B cell (primary cell): ENCODE measurements at regions not wholly inside any gene's neighbourhood (a gene's known extent, or its start where the extent isn't known, plus 50 kb on each side); places are given as distances from the start of the nearest gene placed in this dataset.

Experiments used
- ATAC-seq: fragments of 200-7000 bp; cut with Tn5 transposase; one replicate; pipeline ENCODE4 v1.10.0; 2021; ENCODE audit warnings: low read depth, mild to moderate bottlenecking, moderate number of reproducible peaks, moderate library complexity
- CTCF ChIA-PET: fragments of 350-600 bp; sonication (Branson Sonifier 250); formaldehyde crosslinking; loops from one replicate; lab custom pipeline; 2021; ENCODE audit warnings: antibody characterized with exemption, inconsistent platforms; lab: Charles Lee
- POLR2A ChIA-PET: fragments of 350-600 bp; sonication (Branson Sonifier 250); formaldehyde crosslinking; loops from one replicate; lab custom pipeline; 2021; ENCODE audit warnings: antibody characterized with exemption; lab: Charles Lee
- DNase-seq: peaks from one replicate; pipeline ENCODE4 v3.0.0; 2013
- H2AFZ ChIP-seq: 2 replicates; pipeline ENCODE4 v1.6.1; 2012; ENCODE audit warnings: mild to moderate bottlenecking, low read depth, low read length; ENCODE audit not compliant: insufficient read depth, poor library complexity, severe bottlenecking
- H3K27ac ChIP-seq, 2 donors: 1 replicate in 1 of 2; 2 replicates in 1 of 2; pipeline ENCODE4 v1.5.1; 2012 to 2013; ENCODE audit warnings: low read length in 2 of 2, mild to moderate bottlenecking in 2 of 2, moderate library complexity in 1 of 2
- H3K27me3 ChIP-seq, 4 experiments: fragments of 200-600 bp in 1 of 4; sonication (generic) in 1 of 4; replicated peaks in 1 of 4; 1 replicate in 2 of 4; 2 replicates in 2 of 4; pipeline versions ENCODE4 v1.6.1 to v1.7.0; 2013 to 2016; ENCODE audit warnings: low read length in 3 of 4, mild to moderate bottlenecking in 2 of 4, mixed read lengths in 1 of 4, moderate library complexity in 1 of 4; ENCODE audit not compliant: insufficient read depth in 4 of 4, control insufficient read depth in 3 of 4; ENCODE audit errors: control extremely low read depth in 1 of 4
- H3K36me3 ChIP-seq, 2 experiments: replicated peaks in 1 of 2; 1 replicate in 1 of 2; 2 replicates in 1 of 2; pipeline versions ENCODE4 v1.6.1 to v1.7.1; 2013; ENCODE audit warnings: low read length in 1 of 2; ENCODE audit not compliant: insufficient read depth in 2 of 2, control insufficient read depth in 1 of 2; ENCODE audit errors: control extremely low read depth in 1 of 2, extremely low read depth in 1 of 2
- H3K4me1 ChIP-seq, 2 donors: fragments of 200-600 bp in 1 of 2; sonication (generic) in 1 of 2; 1 replicate in 1 of 2; 2 replicates in 1 of 2; pipeline versions ENCODE4 v1.5.1 to v1.6.1; 2013 to 2017; ENCODE audit warnings: low read length in 2 of 2; ENCODE audit not compliant: control insufficient read depth in 2 of 2, insufficient read depth in 2 of 2
- H3K4me2 ChIP-seq: replicated peaks from 2 replicates; pipeline ENCODE3; 2012; ENCODE audit warnings: mild to moderate bottlenecking, low read depth, low read length; ENCODE audit not compliant: poor library complexity, severe bottlenecking
- H3K4me3 ChIP-seq, 5 experiments: fragments of 200-600 bp in 1 of 5; sonication (generic) in 1 of 5; 1 replicate in 3 of 5; 2 replicates in 2 of 5; pipeline versions ENCODE4 v1.5.1 to v1.7.0; 2011 to 2016; ENCODE audit warnings: low read length in 4 of 5, mild to moderate bottlenecking in 4 of 5, low read depth in 2 of 5, control low read depth in 1 of 5, moderate library complexity in 1 of 5; ENCODE audit not compliant: insufficient read depth in 1 of 5; ENCODE audit errors: control extremely low read depth in 1 of 5, extremely low read depth in 1 of 5
- H3K79me2 ChIP-seq: fragments of 200-600 bp; sonication (generic); one replicate; pipeline ENCODE4 v1.6.0; 2016; ENCODE audit warnings: low read length; ENCODE audit not compliant: control insufficient read depth, insufficient read depth
- H3K9ac ChIP-seq: fragments of 200-600 bp; sonication (generic); 2 replicates; pipeline ENCODE4 v1.6.1; 2017; ENCODE audit warnings: mild to moderate bottlenecking, low read length, moderate library complexity
- H3K9me3 ChIP-seq, 3 donors: one replicate each; pipeline versions ENCODE4 v1.6.1 to v1.7.1; 2013; ENCODE audit warnings: low read length in 2 of 3; ENCODE audit not compliant: control insufficient read depth in 2 of 3, insufficient read depth in 1 of 3; ENCODE audit errors: control extremely low read depth in 1 of 3
- H4K20me1 ChIP-seq: 2 replicates; pipeline ENCODE4 v1.6.0; 2012; ENCODE audit warnings: mild to moderate bottlenecking, low read length; ENCODE audit not compliant: insufficient read depth, control insufficient read depth, poor library complexity, severe bottlenecking
- H3K27ac Mint-ChIP-seq: one replicate; pipeline ENCODE4 v1.8.0; 2021; ENCODE audit warnings: mixed read lengths
- H3K27me3 Mint-ChIP-seq: one replicate; pipeline ENCODE4 v1.8.0; 2021; ENCODE audit warnings: mixed read lengths
- H3K4me1 Mint-ChIP-seq: one replicate; pipeline ENCODE4 v1.8.0; 2021; ENCODE audit warnings: mixed read lengths
- H3K4me3 Mint-ChIP-seq: one replicate; pipeline ENCODE4 v1.8.0; 2021; ENCODE audit warnings: mixed read lengths
- H3K9me3 Mint-ChIP-seq: one replicate; pipeline ENCODE4 v1.8.0; 2022; ENCODE audit warnings: mixed read lengths; ENCODE audit not compliant: insufficient read depth
- EZH2 ChIP-seq: IDR thresholded peaks from 2 replicates; pipeline ENCODE4 v1.6.1; 2012; ENCODE audit warnings: borderline replicate concordance, low read depth, mild to moderate bottlenecking, moderate library complexity, low read length; ENCODE audit not compliant: insufficient read depth, poor library complexity, severe bottlenecking
- WGBS: methylation state at CpG from one replicate; pipeline ENCODE4 v1.1.5; 2013; ENCODE audit warnings: missing lambda C conversion rate; ENCODE audit not compliant: insufficient coverage; 5-methylcytosine and 5-hydroxymethylcytosine counted together
- intact Hi-C: fragments of 100-400 bp; cut with micrococcal nuclease; formaldehyde crosslinking; loops from one replicate; pipeline ENCODE4 v1.10.0; 2022
- TF ChIP-seq, protein P1 (sequence below): fragments of 200-600 bp; IDR thresholded peaks from one replicate; pipeline ENCODE4 v1.8.0; 2022; ENCODE audit warnings: antibody characterized with exemption, mild to moderate bottlenecking

DNA sequence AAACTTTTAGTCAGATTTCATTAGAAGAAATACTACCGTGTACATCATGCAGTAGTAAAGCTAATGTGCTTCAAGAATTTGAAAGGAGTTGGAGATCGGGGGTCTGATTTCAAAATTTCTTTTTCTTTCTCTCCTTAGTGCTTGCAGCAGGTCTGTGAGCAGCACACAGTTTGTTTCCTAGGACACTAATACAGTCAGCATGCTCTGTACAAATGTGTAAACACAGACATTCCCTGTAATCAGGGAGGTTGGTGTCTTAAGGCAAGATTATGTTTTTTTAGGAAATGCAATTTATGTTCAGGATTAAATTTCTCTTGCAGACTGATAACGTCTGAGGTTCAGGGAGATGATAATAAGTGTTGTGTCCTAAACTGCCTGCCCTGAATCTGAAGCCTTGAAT is 142.7 kb downstream of the ALX1 start:
- TF ChIP-seq, protein P1, sequence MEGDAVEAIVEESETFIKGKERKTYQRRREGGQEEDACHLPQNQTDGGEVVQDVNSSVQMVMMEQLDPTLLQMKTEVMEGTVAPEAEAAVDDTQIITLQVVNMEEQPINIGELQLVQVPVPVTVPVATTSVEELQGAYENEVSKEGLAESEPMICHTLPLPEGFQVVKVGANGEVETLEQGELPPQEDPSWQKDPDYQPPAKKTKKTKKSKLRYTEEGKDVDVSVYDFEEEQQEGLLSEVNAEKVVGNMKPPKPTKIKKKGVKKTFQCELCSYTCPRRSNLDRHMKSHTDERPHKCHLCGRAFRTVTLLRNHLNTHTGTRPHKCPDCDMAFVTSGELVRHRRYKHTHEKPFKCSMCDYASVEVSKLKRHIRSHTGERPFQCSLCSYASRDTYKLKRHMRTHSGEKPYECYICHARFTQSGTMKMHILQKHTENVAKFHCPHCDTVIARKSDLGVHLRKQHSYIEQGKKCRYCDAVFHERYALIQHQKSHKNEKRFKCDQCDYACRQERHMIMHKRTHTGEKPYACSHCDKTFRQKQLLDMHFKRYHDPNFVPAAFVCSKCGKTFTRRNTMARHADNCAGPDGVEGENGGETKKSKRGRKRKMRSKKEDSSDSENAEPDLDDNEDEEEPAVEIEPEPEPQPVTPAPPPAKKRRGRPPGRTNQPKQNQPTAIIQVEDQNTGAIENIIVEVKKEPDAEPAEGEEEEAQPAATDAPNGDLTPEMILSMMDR = no peak
- no peak for TF ChIP-seq EZH2
- Histone ChIP-seq H2AFZ (no peak overlapping the region), H3K4me2 (no peak overlapping the region), H3K9me3 (peaks cover 0 to 1% (median 0%) of the 10 kb centered on the region in 3 donors), H3K4me1 (no peaks in the 10 kb centered on the region), H4K20me1 (no peaks in the 10 kb centered on the region), H3K27me3 (no peaks in the 10 kb centered on the region), H3K4me3 (no peak overlapping the region), H3K27ac (no peak overlapping the region), H3K9ac (no peak overlapping the region), H3K36me3 (no peaks in the 10 kb centered on the region), H3K79me2 (no peaks in the 10 kb centered on the region)
- no peak overlapping the region for H3K27ac Mint-ChIP-seq
- ChIA-PET CTCF (no interaction called here), POLR2A (no interaction called here)
- no CpG with 5 or more reads among the region's 3 CpGs for WGBS
- no peaks in the 10 kb centered on the region for H3K9me3 Mint-ChIP-seq
- H3K4me1 Mint-ChIP-seq = peaks cover 6% of the 10 kb centered on the region
- H3K27me3 Mint-ChIP-seq = peaks cover 6% of the 10 kb centered on the region
- no peak overlapping the region for H3K4me3 Mint-ChIP-seq
- no peak for ATAC-seq
- intact Hi-C loops = no loop called here
- no peak for DNase-seq

DNA sequence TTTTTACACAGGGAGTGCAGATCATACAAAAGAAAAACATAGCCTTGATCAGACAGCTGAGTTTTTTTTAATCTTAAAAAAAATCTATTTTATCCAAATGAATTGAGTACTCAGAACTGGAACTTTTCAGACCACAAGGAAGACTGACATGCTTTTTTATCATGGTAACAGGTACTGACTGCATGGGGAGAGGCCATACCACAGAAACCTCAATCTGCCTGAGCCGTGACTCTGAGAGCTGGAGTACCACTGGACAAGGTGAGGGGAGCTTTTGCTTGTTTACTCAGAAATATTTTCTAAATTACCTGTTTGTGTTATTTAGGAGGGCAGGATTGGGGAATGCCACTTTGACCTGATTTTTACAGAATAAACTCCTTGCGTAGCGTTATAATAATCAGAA is 143.9 kb downstream of the ALX1 start:
- Mint-ChIP-seq H3K27ac (no peak overlapping the region), H3K9me3 (no peaks in the 10 kb centered on the region), H3K27me3 (peaks cover 6% of the 10 kb centered on the region), H3K4me3 (no peak overlapping the region), H3K4me1 (peaks cover 7% of the 10 kb centered on the region)
- Histone ChIP-seq H3K36me3 (no peaks in the 10 kb centered on the region), H3K4me1 (no peaks in the 10 kb centered on the region), H3K9me3 (peaks cover 0 to 1% (median 0%) of the 10 kb centered on the region in 3 donors), H2AFZ (no peak overlapping the region), H3K27me3 (no peaks in the 10 kb centered on the region), H3K9ac (no peak overlapping the region), H3K4me2 (no peak overlapping the region), H4K20me1 (no peaks in the 10 kb centered on the region), H3K27ac (no peak overlapping the region), H3K4me3 (no peak overlapping the region), H3K79me2 (no peaks in the 10 kb centered on the region)
- TF ChIP-seq, protein P1 = peak; percentile 7
- TF ChIP-seq EZH2 = no peak
- WGBS = 100% methylated on average over 2 of the region's 3 CpGs
- CTCF ChIA-PET = interaction anchor here (1.0 kb wide), 1 partner anchor 446 kb away, joined by 3 read pairs; no protein-coding TSS in a partner anchor
- intact Hi-C loops = no loop called here
- POLR2A ChIA-PET = no interaction called here
- ATAC-seq (no peak), DNase-seq (no peak)
